ENCODE measurements at regions not wholly inside any gene's neighbourhood (a gene's known extent, or its start where the extent isn't known, plus 50 kb on each side); places are given as distances from the start of the nearest gene placed in this dataset.

DNA sequence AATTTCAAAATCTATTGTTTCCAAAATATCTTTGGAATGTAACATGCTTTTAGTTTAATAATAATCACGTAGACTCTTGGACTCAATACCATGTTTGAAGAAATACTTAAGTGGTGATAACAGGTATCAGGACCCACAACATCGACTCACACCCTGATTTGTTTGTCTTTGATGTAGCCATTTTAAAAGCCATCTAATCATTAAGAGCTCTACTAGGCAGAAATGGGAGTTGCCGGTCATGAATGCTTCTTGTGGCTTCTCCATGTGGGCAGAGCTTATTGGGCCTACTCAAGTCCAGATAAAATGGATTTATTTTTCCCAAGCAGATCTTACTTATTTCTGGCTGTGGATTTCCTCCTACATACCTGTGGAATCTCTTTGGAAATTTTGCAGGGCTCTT, 261.6 kb upstream of the NR2F2 start:
- TF ChIP-seq, protein P1, sequence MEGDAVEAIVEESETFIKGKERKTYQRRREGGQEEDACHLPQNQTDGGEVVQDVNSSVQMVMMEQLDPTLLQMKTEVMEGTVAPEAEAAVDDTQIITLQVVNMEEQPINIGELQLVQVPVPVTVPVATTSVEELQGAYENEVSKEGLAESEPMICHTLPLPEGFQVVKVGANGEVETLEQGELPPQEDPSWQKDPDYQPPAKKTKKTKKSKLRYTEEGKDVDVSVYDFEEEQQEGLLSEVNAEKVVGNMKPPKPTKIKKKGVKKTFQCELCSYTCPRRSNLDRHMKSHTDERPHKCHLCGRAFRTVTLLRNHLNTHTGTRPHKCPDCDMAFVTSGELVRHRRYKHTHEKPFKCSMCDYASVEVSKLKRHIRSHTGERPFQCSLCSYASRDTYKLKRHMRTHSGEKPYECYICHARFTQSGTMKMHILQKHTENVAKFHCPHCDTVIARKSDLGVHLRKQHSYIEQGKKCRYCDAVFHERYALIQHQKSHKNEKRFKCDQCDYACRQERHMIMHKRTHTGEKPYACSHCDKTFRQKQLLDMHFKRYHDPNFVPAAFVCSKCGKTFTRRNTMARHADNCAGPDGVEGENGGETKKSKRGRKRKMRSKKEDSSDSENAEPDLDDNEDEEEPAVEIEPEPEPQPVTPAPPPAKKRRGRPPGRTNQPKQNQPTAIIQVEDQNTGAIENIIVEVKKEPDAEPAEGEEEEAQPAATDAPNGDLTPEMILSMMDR (IDR thresholded peaks at IDR 0.05; ENCODE audit: low read depth, low read length, poor library complexity, severe bottlenecking), result no peak
- no peak for TF ChIP-seq EZH2phosphoT487 (IDR thresholded peaks at IDR 0.05; ENCODE audit: borderline replicate concordance, low read length)

Measured in DOHH2 (cell line).